Endothelial cell of umbilical vein (primary cell): ENCODE measurements at regions not wholly inside any gene's neighbourhood (a gene's known extent, or its start where the extent isn't known, plus 50 kb on each side); places are given as distances from the start of the nearest gene placed in this dataset.

ENCODE experiments used
- BruUV-seq: library from RNA; stranded (reverse); fragments of 400-500 nt; replicated peaks from 2 replicates; lab custom pipeline; 2021; lab: Mats Ljungman, UMichigan
- CTCF ChIA-PET: fragments of 300-600, 350-600 bp; sonication (Branson Sonifier 250); formaldehyde crosslinking; loops from one replicate; lab custom pipeline; 2021; ENCODE audit warnings: antibody characterized with exemption, inconsistent platforms; lab: Charles Lee
- POLR2A ChIA-PET: fragments of 300-600, 350-600 bp; sonication (Branson Sonifier 250); formaldehyde crosslinking; loops from one replicate; lab custom pipeline; 2021; ENCODE audit warnings: antibody characterized with exemption, inconsistent platforms; lab: Charles Lee
- DNase-seq: peaks from one replicate; pipeline ENCODE4 v3.0.0-alpha.2; 2011; ENCODE audit warnings: low read depth, low spot score
- FAIRE-seq: peaks from 2 replicates; lab custom pipeline; 2011; peaks lifted over from hg19 to GRCh38; lab: Jason Lieb, UNC
- H2AFZ ChIP-seq: 2 replicates; pipeline ENCODE4 v1.6.0; 2012; ENCODE audit warnings: low read depth, low read length, control low read depth, inconsistent platforms
- H3K27ac ChIP-seq: 2 replicates; pipeline ENCODE4 v1.5.1; 2011; ENCODE audit warnings: low read depth, mild to moderate bottlenecking, control low read depth, low read length, moderate library complexity; ENCODE audit not compliant: insufficient read depth
- H3K27me3 ChIP-seq, 2 experiments: 2 replicates each; pipeline versions ENCODE4 v1.6.0 to v1.6.1; 2011; ENCODE audit warnings: low read length in 2 of 2, mixed read lengths in 1 of 2; ENCODE audit not compliant: control insufficient read depth in 2 of 2, insufficient read depth in 2 of 2
- H3K36me3 ChIP-seq, 2 experiments: 2 replicates in 1 of 2; 3 replicates in 1 of 2; pipeline ENCODE4 v1.5.1; 2011; ENCODE audit warnings: low read length in 2 of 2, mild to moderate bottlenecking in 1 of 2, moderate library complexity in 1 of 2; ENCODE audit not compliant: control insufficient read depth in 2 of 2, insufficient read depth in 2 of 2; ENCODE audit errors: extremely low read depth in 1 of 2
- H3K4me1 ChIP-seq: 3 replicates; pipeline ENCODE4 v1.5.1; 2011; ENCODE audit warnings: mild to moderate bottlenecking, low read length; ENCODE audit not compliant: control insufficient read depth, insufficient read depth; ENCODE audit errors: extremely low read depth
- H3K4me2 ChIP-seq: 2 replicates; pipeline ENCODE4 v1.6.1; 2011; ENCODE audit warnings: low read length, control low read depth, mixed read lengths; ENCODE audit not compliant: insufficient read depth
- H3K4me3 ChIP-seq, 3 experiments: fragments of 200-600 bp in 1 of 3; sonication (generic), shearing (Covaris generic) in 1 of 3; replicated peaks in 1 of 3; 2 replicates each; pipeline ENCODE4 v1.5.1; 2011 to 2016; ENCODE audit warnings: control low read depth in 3 of 3, low read length in 3 of 3, mild to moderate bottlenecking in 2 of 3, inconsistent platforms in 1 of 3, low read depth in 1 of 3, moderate library complexity in 1 of 3; ENCODE audit not compliant: insufficient read depth in 1 of 3
- H3K79me2 ChIP-seq: 2 replicates; pipeline ENCODE4 v1.6.0; 2012; ENCODE audit warnings: low read length, inconsistent platforms; ENCODE audit not compliant: control insufficient read depth, insufficient read depth
- H3K9ac ChIP-seq: replicated peaks from 2 replicates; pipeline ENCODE3; 2011; ENCODE audit warnings: low read length, control low read depth; ENCODE audit not compliant: insufficient read depth; ENCODE audit errors: extremely low read depth
- H3K9me1 ChIP-seq: replicated peaks from 3 replicates; pipeline ENCODE4 v1.6.0; 2011; ENCODE audit warnings: mild to moderate bottlenecking, low read length; ENCODE audit not compliant: control insufficient read depth, insufficient read depth; ENCODE audit errors: extremely low read depth
- H3K9me3 ChIP-seq: replicated peaks from 2 replicates; pipeline ENCODE4 v1.5.1; 2012; ENCODE audit warnings: low read length, inconsistent platforms; ENCODE audit not compliant: control insufficient read depth, insufficient read depth
- H4K20me1 ChIP-seq: replicated peaks from 2 replicates; pipeline ENCODE3; 2011; ENCODE audit warnings: mild to moderate bottlenecking, low read length; ENCODE audit not compliant: control insufficient read depth, insufficient read depth; ENCODE audit errors: extremely low read depth
- CTCF ChIP-seq, 2 donors: IDR thresholded peaks; 1 replicate in 1 of 2; 2 replicates in 1 of 2; pipeline ENCODE4 v1.5.1; 2011; ENCODE audit warnings: low read length in 2 of 2, mild to moderate bottlenecking in 2 of 2, moderate library complexity in 2 of 2, control low read depth in 1 of 2, inconsistent platforms in 1 of 2, low read depth in 1 of 2; ENCODE audit not compliant: insufficient read depth in 1 of 2; ENCODE audit errors: extremely low read depth in 1 of 2
- EZH2 ChIP-seq: IDR thresholded peaks from 2 replicates; pipeline ENCODE4 v1.6.1; 2012; ENCODE audit warnings: borderline replicate concordance, low read depth, mild to moderate bottlenecking, moderate library complexity, low read length, inconsistent platforms; ENCODE audit not compliant: severe bottlenecking
- FOS ChIP-seq: IDR thresholded peaks from 2 replicates; pipeline ENCODE4 v1.6.1; 2011; ENCODE audit warnings: mild to moderate bottlenecking, low read length, moderate library complexity, borderline replicate concordance; ENCODE audit not compliant: insufficient read depth
- GATA2 ChIP-seq: IDR thresholded peaks from 2 replicates; pipeline ENCODE4 v1.7.0; 2011; ENCODE audit warnings: low read depth, mild to moderate bottlenecking, moderate library complexity, mixed read lengths, low read length; ENCODE audit not compliant: insufficient read length, insufficient read depth
- JUN ChIP-seq: IDR thresholded peaks from 2 replicates; pipeline ENCODE4 v1.6.1; 2011; ENCODE audit warnings: borderline replicate concordance, low read depth; ENCODE audit not compliant: insufficient read length, insufficient read depth
- MAX ChIP-seq: IDR thresholded peaks from 2 replicates; pipeline ENCODE4 v1.6.1; 2011; ENCODE audit not compliant: insufficient read depth, insufficient read length
- MYC ChIP-seq: IDR thresholded peaks from one replicate; pipeline ENCODE4 v1.6.1; 2011; ENCODE audit warnings: mild to moderate bottlenecking, low read depth, low read length
- POLR2A ChIP-seq: IDR thresholded peaks from 2 replicates; pipeline ENCODE4 v1.6.1; 2012; ENCODE audit warnings: low read depth, mild to moderate bottlenecking, control low read depth, low read length
- POLR2AphosphoS5 ChIP-seq: IDR thresholded peaks from 2 replicates; pipeline ENCODE4 v1.6.1; 2012; ENCODE audit warnings: low read depth, mild to moderate bottlenecking, control low read depth, low read length, moderate library complexity; ENCODE audit not compliant: insufficient read depth
- dilution Hi-C: fragments of 300-500 bp; cut with MboI; formaldehyde crosslinking; loops from one replicate; pipeline ENCODE4 v1.15.0; 2019; ENCODE audit warnings: low sequenced_read_pairs; ENCODE audit not compliant: extremely low pct_ligation_motif_present
- intact Hi-C: fragments of 100-400 bp; cut with micrococcal nuclease; formaldehyde crosslinking; loops from one replicate; pipeline ENCODE4 v1.10.0; 2022

GRCh38 chrX:39204945-39205344 lies 403.7 kb downstream of the MID1IP1 start:
- Histone ChIP-seq H3K9ac (no peak overlapping the region), H3K36me3 (no peaks in the 10 kb centered on the region), H4K20me1 (no peaks in the 10 kb centered on the region), H3K27ac (no peak overlapping the region), H2AFZ (no peak overlapping the region), H3K4me1 (no peaks in the 10 kb centered on the region), H3K27me3 (no peaks in the 10 kb centered on the region), H3K4me2 (no peak overlapping the region), H3K9me3 (no peaks in the 10 kb centered on the region), H3K9me1 (no peaks in the 10 kb centered on the region), H3K79me2 (no peaks in the 10 kb centered on the region), H3K4me3 (no peak overlapping the region)
- no peak for FAIRE-seq
- dilution Hi-C loops (no loop called here), intact Hi-C loops (no loop called here)
- DNase-seq: no peak
- ChIA-PET POLR2A (no interaction called here), CTCF (no interaction called here)
- BruUV-seq: no TSS peak
- TF ChIP-seq EZH2 (no peak), MYC (no peak), MAX (no peak), GATA2 (no peak), JUN (no peak), FOS (no peak), POLR2AphosphoS5 (no peak), CTCF (IDR thresholded peaks at IDR 0.05; ENCODE audit: extremely low read depth in 1 of 2, insufficient read depth in 1 of 2, low read depth in 1 of 2, low read length in 2 of 2) (no peak), POLR2A (no peak)
